AG04450 (cell line): ENCODE measurements at regions not wholly inside any gene's neighbourhood (a gene's known extent, or its start where the extent isn't known, plus 50 kb on each side); places are given as distances from the start of the nearest gene placed in this dataset.

Experiments
- CTCF ChIA-PET: fragments of 300-600, 350-600 bp; formaldehyde crosslinking; extraction: SDS; loops from one replicate; lab custom pipeline; 2022; ENCODE audit warnings: antibody characterized with exemption, inconsistent platforms; lab: Charles Lee
- POLR2A ChIA-PET: fragments of 350-600 bp; formaldehyde crosslinking; extraction: SDS; loops from one replicate; lab custom pipeline; 2021; ENCODE audit warnings: antibody characterized with exemption, inconsistent platforms; lab: Yijun Ruan, JAX
- DNase-seq: peaks from one replicate; pipeline ENCODE4 v3.0.0-alpha.2; 2011; ENCODE audit warnings: low read depth, low spot score
- H3K27ac ChIP-seq: one replicate; pipeline ENCODE4 v1.5.1; 2012; ENCODE audit warnings: low read depth, low read length, control low read depth
- H3K27me3 ChIP-seq: one replicate; pipeline ENCODE4 v1.6.0; 2012; ENCODE audit warnings: low read length; ENCODE audit not compliant: control insufficient read depth, insufficient read depth
- H3K4me3 ChIP-seq: 2 replicates; pipeline ENCODE4 v1.5.1; 2011; ENCODE audit warnings: mild to moderate bottlenecking, low read depth, low read length, control low read depth
- H3K9me3 ChIP-seq: 2 replicates; pipeline ENCODE4 v1.5.1; 2012; ENCODE audit warnings: low read length; ENCODE audit not compliant: control insufficient read depth, insufficient read depth
- TF ChIP-seq, protein P1 (sequence below): IDR thresholded peaks from 2 replicates; pipeline ENCODE4 v1.5.1; 2011; ENCODE audit warnings: low read depth, low read length, control low read depth, inconsistent platforms

DNA sequence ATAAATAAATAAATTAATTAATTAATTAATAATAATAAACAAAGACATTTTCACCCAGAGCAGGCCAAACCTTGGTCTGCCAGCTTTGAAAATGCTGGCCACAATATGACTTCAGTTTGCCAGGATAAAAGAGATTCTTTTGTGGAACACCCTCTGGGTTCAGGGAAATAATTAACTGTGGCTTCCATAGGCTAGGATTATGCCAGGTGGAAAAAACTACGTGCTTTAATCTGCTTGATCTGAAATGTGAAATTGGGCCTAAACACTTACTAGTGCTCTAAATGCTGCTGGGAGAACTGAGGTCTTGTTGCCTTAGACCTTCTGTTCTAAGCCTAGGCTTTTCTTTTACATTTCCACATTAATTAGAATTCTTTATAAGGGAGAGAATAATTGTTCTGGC lies 650.0 kb downstream of the DIAPH3 start:
- no peak overlapping the region for H3K4me3 ChIP-seq
- H3K27ac ChIP-seq = no peak overlapping the region
- no peaks in the 10 kb centered on the region for H3K9me3 ChIP-seq
- TF ChIP-seq, protein P1, sequence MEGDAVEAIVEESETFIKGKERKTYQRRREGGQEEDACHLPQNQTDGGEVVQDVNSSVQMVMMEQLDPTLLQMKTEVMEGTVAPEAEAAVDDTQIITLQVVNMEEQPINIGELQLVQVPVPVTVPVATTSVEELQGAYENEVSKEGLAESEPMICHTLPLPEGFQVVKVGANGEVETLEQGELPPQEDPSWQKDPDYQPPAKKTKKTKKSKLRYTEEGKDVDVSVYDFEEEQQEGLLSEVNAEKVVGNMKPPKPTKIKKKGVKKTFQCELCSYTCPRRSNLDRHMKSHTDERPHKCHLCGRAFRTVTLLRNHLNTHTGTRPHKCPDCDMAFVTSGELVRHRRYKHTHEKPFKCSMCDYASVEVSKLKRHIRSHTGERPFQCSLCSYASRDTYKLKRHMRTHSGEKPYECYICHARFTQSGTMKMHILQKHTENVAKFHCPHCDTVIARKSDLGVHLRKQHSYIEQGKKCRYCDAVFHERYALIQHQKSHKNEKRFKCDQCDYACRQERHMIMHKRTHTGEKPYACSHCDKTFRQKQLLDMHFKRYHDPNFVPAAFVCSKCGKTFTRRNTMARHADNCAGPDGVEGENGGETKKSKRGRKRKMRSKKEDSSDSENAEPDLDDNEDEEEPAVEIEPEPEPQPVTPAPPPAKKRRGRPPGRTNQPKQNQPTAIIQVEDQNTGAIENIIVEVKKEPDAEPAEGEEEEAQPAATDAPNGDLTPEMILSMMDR = no peak
- H3K27me3 ChIP-seq = no peaks in the 10 kb centered on the region
- CTCF ChIA-PET = no interaction called here
- no peak for DNase-seq
- POLR2A ChIA-PET = no interaction called here

DNA sequence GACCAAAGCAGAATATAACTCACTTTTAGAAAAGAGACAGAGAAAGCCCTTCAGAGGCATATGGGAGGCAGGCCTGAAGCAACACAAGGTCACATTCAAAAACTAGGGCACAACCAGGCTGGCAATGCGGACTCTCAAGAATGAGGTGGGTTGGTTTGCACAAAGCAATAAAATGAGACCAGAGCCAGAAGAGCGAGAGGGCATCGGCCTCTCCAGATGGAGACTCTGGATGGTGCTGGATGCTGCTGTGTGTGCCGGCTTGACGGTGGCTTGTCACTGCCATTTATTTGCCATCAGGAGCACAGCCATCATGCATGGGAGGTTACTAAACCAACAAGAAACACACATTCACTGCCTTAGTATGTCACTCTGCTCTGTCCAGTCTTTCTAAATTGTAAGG lies 649.4 kb downstream of the DIAPH3 start:
- TF ChIP-seq, protein P1 = no peak
- ChIA-PET CTCF (no interaction called here), POLR2A (no interaction called here)
- no peaks in the 10 kb centered on the region for H3K27me3 ChIP-seq
- DNase-seq = no peak
- H3K4me3 ChIP-seq = no peak overlapping the region
- no peaks in the 10 kb centered on the region for H3K9me3 ChIP-seq
- H3K27ac ChIP-seq = no peak overlapping the region

DNA sequence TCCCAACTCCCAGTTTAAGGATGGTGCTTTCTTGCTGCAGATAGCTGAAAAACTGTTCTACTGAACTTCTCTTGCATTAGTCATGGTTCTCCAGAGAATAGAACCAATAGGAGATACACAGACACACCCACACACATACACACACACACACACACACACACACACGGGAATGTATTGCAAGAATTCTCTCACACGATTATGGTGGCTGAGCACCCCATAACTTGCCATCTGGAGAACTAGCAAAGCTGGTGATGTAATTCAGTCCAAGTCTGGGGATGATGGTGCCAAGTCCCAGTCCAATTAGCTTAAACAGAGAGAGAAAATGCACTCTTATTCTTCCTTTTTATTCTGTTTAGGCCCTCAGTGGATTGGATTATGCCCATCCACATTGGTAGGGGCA lies 643.9 kb downstream of the DIAPH3 start:
- Histone ChIP-seq H3K4me3 (no peak overlapping the region), H3K27ac (no peak overlapping the region), H3K27me3 (no peaks in the 10 kb centered on the region), H3K9me3 (no peaks in the 10 kb centered on the region)
- ChIA-PET CTCF (no interaction called here), POLR2A (interaction anchor here (0.6 kb wide), 1 partner anchor 61 kb away, joined by 5 read pairs; no protein-coding TSS in a partner anchor)
- DNase-seq = no peak
- TF ChIP-seq, protein P1 = no peak

DNA sequence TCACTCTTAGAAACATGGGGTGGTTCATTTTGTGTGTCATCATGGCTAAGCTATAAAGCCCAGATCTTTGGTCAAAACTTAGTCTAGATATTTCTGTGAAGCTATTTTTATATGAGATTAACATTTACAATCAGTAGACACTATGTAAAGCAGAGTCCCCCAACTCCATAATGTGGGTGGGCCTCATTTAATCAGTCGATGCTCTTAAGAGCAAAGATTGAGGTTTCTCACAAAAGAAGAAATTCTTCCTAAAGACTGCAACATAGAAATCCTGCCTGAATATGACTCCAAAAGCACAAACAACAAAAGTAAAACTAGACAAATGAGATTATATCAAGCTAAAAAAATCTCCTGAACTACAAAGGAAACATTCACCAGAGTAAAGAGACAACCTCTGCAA lies 642.2 kb downstream of the DIAPH3 start:
- ChIA-PET POLR2A (no interaction called here), CTCF (interaction anchor here (3.6 kb wide), 1 partner anchor 130 kb away, joined by 11 read pairs; no protein-coding TSS in a partner anchor)
- DNase-seq = no peak
- H3K27me3 ChIP-seq = no peaks in the 10 kb centered on the region
- no peak overlapping the region for H3K27ac ChIP-seq
- H3K4me3 ChIP-seq = no peak overlapping the region
- TF ChIP-seq, protein P1 = no peak
- no peaks in the 10 kb centered on the region for H3K9me3 ChIP-seq

DNA sequence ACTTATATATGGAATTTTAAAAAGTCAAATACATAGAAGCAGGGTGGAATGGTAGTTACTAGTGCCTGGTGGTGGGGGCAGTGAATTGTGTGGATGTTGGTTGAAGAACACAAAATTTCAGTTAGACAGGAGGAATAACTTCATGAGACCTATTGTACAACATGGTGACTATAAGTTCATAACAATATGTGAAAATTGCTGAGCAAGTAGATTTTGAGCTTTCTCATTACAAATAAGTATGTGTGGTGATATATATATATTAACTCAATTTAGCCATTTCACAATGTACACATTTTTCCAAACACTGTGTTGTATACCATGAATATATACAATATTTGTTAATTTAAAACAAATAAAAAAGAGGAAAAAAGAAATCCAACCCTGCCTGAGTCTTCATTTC lies 641.1 kb downstream of the DIAPH3 start:
- Histone ChIP-seq H3K27ac (no peak overlapping the region), H3K27me3 (no peaks in the 10 kb centered on the region), H3K4me3 (no peak overlapping the region), H3K9me3 (no peaks in the 10 kb centered on the region)
- TF ChIP-seq, protein P1 = no peak
- CTCF ChIA-PET = interaction anchor here (3.6 kb wide), 1 partner anchor 131 kb away, joined by 11 read pairs; no protein-coding TSS in a partner anchor
- POLR2A ChIA-PET = no interaction called here
- DNase-seq = no peak
